Upper lobe of left lung (tissue), 6 donors: ENCODE measurements at regions not wholly inside any gene's neighbourhood (a gene's known extent, or its start where the extent isn't known, plus 50 kb on each side); places are given as distances from the start of the nearest gene placed in this dataset.

Source experiments
- ATAC-seq, 2 donors: fragments of 200-7000 bp; cut with Tn5 transposase; one replicate each; pipeline ENCODE4 v1.9.1; 2022; ENCODE audit warnings: mild to moderate bottlenecking in 2 of 2, moderate library complexity in 2 of 2; ENCODE audit not compliant: low FRiP score in 2 of 2
- DNase-seq, 2 donors: peaks; one replicate each; pipeline ENCODE4 v3.0.0-alpha.2; 2019 to 2020
- H3K27ac ChIP-seq, 4 donors: fragments of 200-600 bp; sonication (generic); one replicate each; pipeline ENCODE4 v1.5.1; 2016 to 2019
- H3K27me3 ChIP-seq, 4 donors: fragments of 200-600 bp; sonication (generic); one replicate each; pipeline ENCODE4 v1.5.1; 2017 to 2019
- H3K36me3 ChIP-seq, 4 donors: fragments of 200-600 bp; sonication (generic); one replicate each; pipeline ENCODE4 v1.5.1; 2016 to 2019
- H3K4me1 ChIP-seq, 4 donors: fragments of 200-600 bp; sonication (generic); one replicate each; pipeline ENCODE4 v1.5.1; 2018 to 2019
- H3K4me3 ChIP-seq, 4 donors: fragments of 200-600 bp; sonication (generic); one replicate each; pipeline ENCODE4 v1.5.1; 2017 to 2019; ENCODE audit warnings: mild to moderate bottlenecking in 2 of 4, moderate library complexity in 1 of 4
- H3K9me3 ChIP-seq, 4 donors: fragments of 200-600 bp; sonication (generic); one replicate each; pipeline ENCODE4 v1.5.1; 2018 to 2019
- CTCF ChIP-seq, 6 experiments: fragments of 450-650 bp in 4 of 6; fragments of 200-600 bp in 2 of 6; sonication (generic) in 2 of 6; IDR thresholded peaks; one replicate each; pipeline ENCODE4 v1.5.1; 2016 to 2019; ENCODE audit warnings: antibody characterized with exemption in 6 of 6
- EP300 ChIP-seq, 4 donors: sonication (generic); formaldehyde crosslinking; IDR thresholded peaks; one replicate each; pipeline ENCODE4 v1.5.1; 2017; ENCODE audit warnings: antibody characterized with exemption in 4 of 4, control low read depth in 2 of 4
- POLR2A ChIP-seq, 4 donors: fragments of 450-650 bp; IDR thresholded peaks; one replicate each; pipeline ENCODE4 v1.5.1; 2016 to 2017; ENCODE audit warnings: antibody characterized with exemption in 4 of 4, mild to moderate bottlenecking in 2 of 4
- POLR2AphosphoS5 ChIP-seq, 2 donors: sonication (generic); formaldehyde crosslinking; IDR thresholded peaks; one replicate each; pipeline ENCODE4 v1.5.1; 2017; ENCODE audit warnings: antibody characterized with exemption in 2 of 2
- WGBS, 2 donors: methylation state at CpG; one replicate each; pipeline ENCODE4 v1.1.5; 2017 to 2018; 5-methylcytosine and 5-hydroxymethylcytosine counted together
- donor health status: DM: no; HTN: no; CAD: no; lungs with moderate emphysema.
- donor health status: DM: no; HTN: yes; CAD: no; lungs with severe emphysema.

- no peaks in the 10 kb centered on the region for H3K27me3 ChIP-seq
- H3K4me3 ChIP-seq = no peak overlapping the region
- no peaks in the 10 kb centered on the region for H3K36me3 ChIP-seq
- no peak overlapping the region for H3K27ac ChIP-seq
- TF ChIP-seq POLR2AphosphoS5 (IDR thresholded peaks at IDR 0.05) = no peak
- TF ChIP-seq POLR2A (IDR thresholded peaks at IDR 0.05) = no peak
- TF ChIP-seq CTCF (IDR thresholded peaks at IDR 0.05) = no peak
- no peak for TF ChIP-seq EP300 (IDR thresholded peaks at IDR 0.05)
- ATAC-seq (no peak), DNase-seq (no peak)
- H3K9me3 ChIP-seq = no peaks in the 10 kb centered on the region
- H3K4me1 ChIP-seq = no peaks in the 10 kb centered on the region
Observed at GRCh38 chr4:45648846-45649245, 475.0 kb downstream of the GABRG1 start.

- DNase-seq (no peak), ATAC-seq (no peak)
- H3K27me3 ChIP-seq = no peaks in the 10 kb centered on the region
- no peaks in the 10 kb centered on the region for H3K9me3 ChIP-seq
- H3K4me1 ChIP-seq = no peaks in the 10 kb centered on the region
- H3K4me3 ChIP-seq = no peak overlapping the region
- H3K36me3 ChIP-seq = no peaks in the 10 kb centered on the region
- no peak overlapping the region for H3K27ac ChIP-seq
- TF ChIP-seq CTCF (IDR thresholded peaks at IDR 0.05) = no peak
- no peak for TF ChIP-seq POLR2A (IDR thresholded peaks at IDR 0.05)
- no peak for TF ChIP-seq EP300 (IDR thresholded peaks at IDR 0.05)
Observed at GRCh38 chr4:45647823-45648222, 476.0 kb downstream of the GABRG1 start.

GRCh38 chr4:45646885-45647590 lies 476.8 kb downstream of the GABRG1 start:
- ATAC-seq (no peak), DNase-seq (no peak)
- Histone ChIP-seq H3K9me3 (no peaks in the 10 kb centered on the region), H3K4me1 (no peaks in the 10 kb centered on the region), H3K27me3 (no peaks in the 10 kb centered on the region), H3K4me3 (no peak overlapping the region), H3K27ac (no peak overlapping the region), H3K36me3 (no peaks in the 10 kb centered on the region)
- TF ChIP-seq POLR2AphosphoS5 (IDR thresholded peaks at IDR 0.05) (no peak), POLR2A (IDR thresholded peaks at IDR 0.05) (no peak), CTCF (IDR thresholded peaks at IDR 0.05) (no peak), EP300 (IDR thresholded peaks at IDR 0.05) (no peak)
- 79 to 85% methylated on average over 8 of the region's 8 CpGs for WGBS, 2 donors

- no peak overlapping the region for H3K4me3 ChIP-seq
- ATAC-seq (no peak), DNase-seq (no peak)
- TF ChIP-seq EP300 (IDR thresholded peaks at IDR 0.05) (no peak), POLR2A (IDR thresholded peaks at IDR 0.05) (no peak), POLR2AphosphoS5 (IDR thresholded peaks at IDR 0.05) (no peak), CTCF (IDR thresholded peaks at IDR 0.05) (no peak)
- no peaks in the 10 kb centered on the region for H3K4me1 ChIP-seq
- H3K27ac ChIP-seq = no peak overlapping the region
- no peaks in the 10 kb centered on the region for H3K27me3 ChIP-seq
- no peaks in the 10 kb centered on the region for H3K36me3 ChIP-seq
- H3K9me3 ChIP-seq = no peaks in the 10 kb centered on the region
- 78 to 87% methylated on average over 6 of the region's 6 CpGs for WGBS, 2 donors
Observed at GRCh38 chr4:45640281-45640680, 483.6 kb downstream of the GABRG1 start.

GRCh38 chr4:45638641-45639040 lies 485.2 kb downstream of the GABRG1 start:
- no peak for ATAC-seq
- H3K27me3 ChIP-seq = no peaks in the 10 kb centered on the region
- WGBS, 2 donors = 79 to 89% methylated on average over 3 of the region's 3 CpGs

More at GRCh38 chr4:45638641-45639040, 485.2 kb downstream of the GABRG1 start:
- Histone ChIP-seq H3K9me3 (no peaks in the 10 kb centered on the region), H3K27ac (no peak overlapping the region), H3K4me1 (no peaks in the 10 kb centered on the region), H3K36me3 (no peaks in the 10 kb centered on the region), H3K4me3 (no peak overlapping the region)
- TF ChIP-seq POLR2A (IDR thresholded peaks at IDR 0.05) = no peak
- no peak for TF ChIP-seq POLR2AphosphoS5 (IDR thresholded peaks at IDR 0.05)
- DNase-seq = no peak
